Fibroblast of gingiva (primary cell): ENCODE measurements at regions not wholly inside any gene's neighbourhood (a gene's known extent, or its start where the extent isn't known, plus 50 kb on each side); places are given as distances from the start of the nearest gene placed in this dataset.

Experiments used
- DNase-seq: peaks from one replicate; pipeline ENCODE4 v3.0.0-alpha.2; 2011; ENCODE audit warnings: low read depth

DNA sequence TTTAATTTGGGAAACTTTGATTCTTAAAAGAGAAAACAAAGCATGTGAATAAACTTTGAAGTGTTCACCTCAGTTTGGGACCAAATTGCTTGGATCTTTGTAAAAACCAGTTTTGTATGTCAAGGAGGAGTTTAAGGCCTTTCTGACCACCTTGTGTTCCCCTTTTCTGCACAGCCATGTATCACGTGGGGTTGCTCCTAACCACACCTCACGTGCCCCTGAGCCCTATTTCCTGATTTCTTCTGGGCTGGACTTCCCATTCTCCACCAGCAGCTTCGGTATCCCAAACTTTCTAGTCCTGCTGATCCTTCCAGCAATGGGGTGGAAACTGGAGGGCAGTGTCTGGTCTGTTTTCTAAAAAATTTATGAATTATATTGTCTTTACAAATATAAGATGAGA, 76.4 kb upstream of the STT3B start:
- no peak for DNase-seq

GRCh38 chr3:31461426-31461825, 71.3 kb upstream of the STT3B start:
- DNase-seq: peak; percentile 4

DNA sequence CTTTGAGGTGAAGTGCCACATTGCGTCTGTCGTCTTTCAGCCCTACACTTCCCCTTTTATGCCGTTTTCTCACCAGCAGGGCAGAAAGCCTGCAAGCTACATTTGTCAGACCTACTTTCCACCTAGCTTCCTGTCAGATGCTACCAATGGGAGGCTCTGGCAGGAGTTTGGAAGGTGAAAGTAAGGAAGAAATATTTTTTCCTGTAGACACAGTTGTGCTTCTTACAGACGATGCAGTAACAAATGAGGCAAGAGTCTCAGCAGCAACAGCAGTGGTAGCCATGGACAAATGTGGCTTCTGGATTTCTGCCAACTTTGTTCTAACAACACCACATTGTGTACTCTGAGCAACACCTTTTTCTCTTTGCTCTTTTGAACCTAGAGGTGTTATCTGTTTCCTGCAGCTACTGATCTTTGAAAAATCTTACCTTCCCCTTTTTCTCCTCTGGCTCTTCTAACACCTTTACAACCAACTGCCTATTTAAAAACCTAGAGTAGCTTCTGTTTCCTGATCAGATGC, 70.6 kb upstream of the STT3B start:
- DNase-seq: no peak

GRCh38 chr3:31465999-31466398, 66.7 kb upstream of the STT3B start:
- DNase-seq: no peak

GRCh38 chr3:31466866-31467265, 65.9 kb upstream of the STT3B start:
- DNase-seq: no peak

- DNase-seq: no peak
Observed at GRCh38 chr3:31468433-31468832, 64.3 kb upstream of the STT3B start.

- DNase-seq: no peak
Observed at GRCh38 chr3:31469385-31469784, 63.3 kb upstream of the STT3B start.

DNA sequence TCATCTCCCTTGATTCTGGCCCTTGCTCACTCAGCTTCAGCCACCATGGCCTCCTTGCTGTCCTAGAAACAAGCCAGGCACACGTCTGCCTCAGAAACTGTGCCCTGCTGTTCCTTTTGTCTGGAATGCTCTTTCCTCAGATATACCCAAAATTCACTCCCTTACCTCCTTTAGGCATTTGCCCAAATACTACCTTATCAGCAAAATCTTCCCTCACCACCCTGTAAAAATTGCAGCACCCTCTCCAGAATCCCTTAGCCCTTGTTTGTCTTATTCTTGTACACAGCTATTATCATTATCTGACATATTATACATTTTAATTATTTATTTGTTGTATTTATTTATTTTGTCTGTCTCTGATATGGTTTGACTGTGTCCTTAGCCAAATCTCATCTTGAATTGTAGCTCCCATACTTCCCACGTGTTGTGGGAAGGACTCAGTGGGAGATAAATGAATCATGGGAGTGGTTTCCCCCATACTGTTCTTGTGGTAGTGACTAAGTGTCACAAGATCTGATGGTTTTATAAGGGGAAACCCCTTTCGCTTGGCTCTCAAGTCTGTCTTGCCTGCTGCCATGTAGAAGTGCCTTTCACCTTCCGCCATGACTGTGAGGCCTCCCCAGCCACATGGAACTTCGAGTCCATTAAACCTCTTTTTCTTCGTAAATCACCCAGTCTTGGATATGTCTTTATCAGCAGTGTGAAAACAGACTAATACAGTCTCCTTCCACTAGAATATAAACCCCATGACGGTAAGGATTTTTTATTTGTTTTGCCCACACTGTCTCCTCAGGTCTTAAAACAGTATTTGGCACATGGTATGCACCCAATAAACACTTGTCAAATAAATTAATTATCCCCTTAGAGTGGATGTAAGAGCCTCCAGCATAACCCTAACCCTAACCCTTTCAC, 60.0 kb upstream of the STT3B start:
- DNase-seq: no peak

- DNase-seq: no peak
Observed at GRCh38 chr3:31476209-31476608, 56.5 kb upstream of the STT3B start.

DNA sequence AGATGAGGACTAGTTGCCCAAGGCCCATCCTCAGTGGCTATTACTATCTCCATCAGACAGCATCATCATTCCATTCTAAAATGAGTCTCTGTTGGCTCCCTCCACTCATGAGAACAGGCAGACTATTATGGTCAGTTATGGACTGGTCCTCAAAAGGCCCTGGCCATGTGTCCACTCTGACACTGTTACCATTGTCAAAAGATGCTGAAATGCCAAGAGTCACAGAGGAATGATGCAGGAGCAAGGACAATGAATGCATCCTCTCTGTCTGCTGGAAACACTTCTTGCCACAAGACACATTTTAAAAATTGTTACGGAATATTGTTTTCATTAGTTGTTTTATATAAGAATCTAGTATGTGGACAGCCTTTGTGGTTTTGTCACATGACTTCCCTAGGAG, 53.3 kb upstream of the STT3B start:
- no peak for DNase-seq

DNA sequence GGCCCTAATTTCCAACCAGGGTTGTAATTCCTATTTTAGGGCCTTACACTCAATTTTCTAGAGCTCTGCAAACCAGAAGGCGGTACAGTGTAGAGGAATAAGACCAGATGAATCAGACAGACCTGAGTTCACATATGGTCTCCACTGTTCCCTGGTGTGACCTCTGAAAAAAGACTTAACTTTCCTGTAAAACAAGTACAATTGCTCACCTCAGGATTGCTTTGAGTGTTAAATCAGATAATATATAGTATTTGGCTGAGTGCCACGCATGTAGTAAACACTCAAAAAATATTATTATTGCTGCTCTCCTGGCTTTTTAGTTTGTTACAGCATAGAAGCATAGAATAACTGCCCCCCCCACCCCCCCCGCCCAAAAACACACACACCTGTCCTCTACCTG, 51.0 kb upstream of the STT3B start:
- no peak for DNase-seq

DNA sequence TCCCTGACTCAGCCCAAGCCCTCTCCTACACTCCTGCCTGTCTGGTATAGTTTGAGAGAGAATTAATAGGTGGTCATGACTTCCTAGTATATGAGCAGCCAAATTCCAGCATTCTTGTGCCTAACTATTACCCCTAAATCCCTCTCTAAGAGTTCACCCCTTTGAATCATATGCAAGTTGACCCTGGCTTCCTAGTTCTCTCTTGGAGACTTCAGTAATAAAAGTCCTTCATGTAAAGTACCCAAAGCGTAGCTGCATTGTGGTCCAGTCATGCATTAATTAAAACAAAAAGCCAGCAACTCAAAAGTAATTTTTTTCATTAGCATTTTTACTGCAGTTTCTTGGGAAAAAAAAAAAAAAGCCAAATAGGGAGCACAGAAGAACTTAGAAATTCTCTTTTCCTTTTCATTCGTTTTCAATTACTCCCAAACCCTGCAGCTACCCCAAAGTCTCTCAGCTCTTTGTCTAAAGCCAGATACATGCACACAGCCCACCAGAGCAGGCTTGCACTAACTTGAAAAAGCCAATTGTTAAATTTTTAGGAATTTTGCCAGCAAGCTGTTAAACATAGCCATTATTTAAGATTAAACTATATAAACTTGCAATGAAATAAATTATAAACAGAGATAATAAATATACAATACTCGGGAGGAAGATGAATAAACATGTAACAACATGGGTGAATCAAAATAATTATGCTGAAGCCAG, 50.1 kb upstream of the STT3B start:
- DNase-seq: no peak
